Stimulated activated CD8-positive, alpha-beta memory T cell treated with anti-CD3 and anti-CD28 coated beads, Interleukin-2, amount 100 ng/mL, for 48 hours (primary cell): ENCODE measurements at regions not wholly inside any gene's neighbourhood (a gene's known extent, or its start where the extent isn't known, plus 50 kb on each side); places are given as distances from the start of the nearest gene placed in this dataset.

Experiments
- DNase-seq, 2 donors: peaks; one replicate each; pipeline ENCODE4 v3.0.0-alpha.2; 2020; ENCODE audit warnings: low read depth in 2 of 2

DNA sequence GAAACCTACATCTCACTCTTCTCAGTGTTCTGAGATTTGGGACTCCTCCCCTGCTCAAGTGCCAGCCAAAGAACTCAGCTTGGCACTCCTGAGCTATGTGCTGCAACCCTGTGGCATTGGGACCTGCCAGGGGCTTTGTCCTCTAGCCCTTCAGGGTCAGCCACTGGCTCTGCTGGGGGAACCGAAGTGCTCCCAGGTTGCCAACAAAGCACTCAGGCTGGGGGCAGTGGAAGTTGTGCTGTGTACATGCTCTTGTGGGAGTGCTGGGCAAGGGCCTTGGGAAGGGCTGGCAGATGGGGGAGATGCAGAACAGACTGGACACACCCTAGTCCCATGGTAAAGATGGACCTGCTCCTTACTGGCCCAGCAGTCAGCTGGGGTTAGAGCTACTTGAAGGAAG, 498.6 kb downstream of the CAAP1 start:
- no peak for DNase-seq

DNA sequence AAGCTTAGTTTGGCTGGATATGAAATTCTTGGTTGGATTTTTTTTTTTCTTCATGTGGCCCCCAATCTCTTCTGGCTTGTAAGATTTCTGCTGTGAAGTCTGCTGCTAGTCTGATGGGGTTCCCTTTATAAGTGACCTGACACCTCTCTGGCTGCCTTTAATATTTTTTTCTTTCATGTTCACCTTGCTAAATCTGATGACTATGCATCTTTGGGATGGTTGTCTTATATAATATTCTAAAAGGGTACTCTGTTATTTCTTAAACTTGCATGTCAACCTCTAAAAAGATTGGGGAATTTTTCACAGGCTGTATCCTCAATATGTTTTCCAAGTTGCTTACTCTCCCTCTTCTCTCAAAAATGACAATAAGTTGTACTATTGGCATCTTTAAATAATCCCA, 500.0 kb downstream of the CAAP1 start:
- no peak for DNase-seq

DNA sequence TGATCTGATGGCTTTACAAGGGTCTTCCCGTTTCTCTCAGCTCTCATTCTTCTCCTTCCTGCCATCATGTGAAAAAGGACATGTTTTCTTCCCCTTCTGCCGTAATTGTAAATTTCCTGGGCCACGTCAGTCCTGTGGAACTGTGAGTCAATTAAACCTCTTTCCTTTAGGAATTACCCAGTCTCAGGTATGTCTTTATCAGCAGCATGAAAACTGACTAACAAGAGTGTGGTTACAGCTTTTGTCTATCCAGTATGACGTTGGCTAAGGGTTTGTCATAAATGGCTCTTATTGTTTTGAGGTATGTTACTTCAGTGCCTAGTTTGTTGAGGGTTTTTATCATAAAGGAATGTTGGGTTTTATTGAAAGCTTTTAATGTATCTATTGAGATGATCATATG, 501.6 kb downstream of the CAAP1 start:
- no peak for DNase-seq

- no peak for DNase-seq
These were observed 517.2 kb downstream of the CAAP1 start for GRCh38 chr9:26375448-26375847.

DNA sequence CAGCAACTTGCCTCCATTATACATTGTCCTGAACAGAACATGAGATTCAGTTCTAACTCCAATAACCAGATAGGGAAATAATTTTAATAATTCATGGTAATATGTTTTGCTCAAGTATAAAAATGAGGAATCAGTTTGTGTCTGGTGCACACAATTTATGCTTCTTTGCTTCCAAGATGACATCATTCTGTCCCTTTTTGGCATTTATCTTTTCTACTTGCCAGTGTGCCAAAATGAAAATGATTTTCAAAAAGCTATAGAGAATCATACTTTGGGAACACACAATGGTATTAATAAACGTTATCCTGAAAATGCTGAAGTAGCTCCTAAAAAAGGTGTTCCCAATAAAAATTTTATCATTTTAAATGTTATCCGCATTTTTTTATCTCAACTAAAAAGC, 519.0 kb downstream of the CAAP1 start:
- no peak for DNase-seq

DNA sequence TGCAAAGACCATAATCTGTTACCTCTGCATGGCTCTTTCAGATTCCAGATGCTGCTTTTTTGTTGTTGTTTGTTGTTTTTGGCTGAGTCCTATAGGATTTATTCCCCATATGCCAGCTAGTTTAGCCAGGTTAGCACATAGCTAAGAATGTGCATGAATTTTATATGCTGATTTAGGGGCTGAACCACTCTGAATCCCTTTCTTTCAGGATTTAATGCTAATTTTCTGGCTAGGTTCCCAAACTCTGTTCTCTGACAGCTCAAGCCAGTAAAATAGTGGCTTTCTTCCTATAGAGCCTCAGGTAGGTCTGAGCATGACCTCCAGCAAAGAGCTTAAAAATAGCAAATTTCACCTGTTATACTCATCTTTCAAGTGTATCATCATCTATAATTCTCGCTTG, 521.4 kb downstream of the CAAP1 start:
- DNase-seq: no peak

GRCh38 chr9:26369093-26369492, 523.5 kb downstream of the CAAP1 start:
- no peak for DNase-seq

DNA sequence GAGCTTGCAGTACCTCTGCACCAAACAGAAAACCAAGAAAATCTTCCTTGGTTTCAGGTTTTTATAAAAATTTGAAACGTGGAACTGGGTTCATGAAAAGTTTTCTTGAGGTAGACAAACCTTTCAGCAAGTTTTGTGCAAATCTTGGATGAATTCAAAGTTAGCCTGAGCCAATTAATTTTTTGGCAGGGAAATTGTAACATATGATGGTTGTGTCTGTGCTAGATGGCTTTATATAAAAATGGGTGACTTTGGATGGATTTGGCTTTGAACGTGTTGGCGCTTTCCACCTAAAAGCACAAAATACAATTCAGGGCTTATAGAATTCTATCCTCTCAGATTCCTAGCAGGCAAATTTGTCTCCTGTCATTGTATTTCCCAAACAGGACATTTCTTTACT, 524.4 kb downstream of the CAAP1 start:
- DNase-seq: no peak

- DNase-seq: no peak
These were observed 531.6 kb downstream of the CAAP1 start for GRCh38 chr9:26361010-26361409.

- no peak for DNase-seq
These were observed 533.8 kb downstream of the CAAP1 start for GRCh38 chr9:26358836-26359235.

DNA sequence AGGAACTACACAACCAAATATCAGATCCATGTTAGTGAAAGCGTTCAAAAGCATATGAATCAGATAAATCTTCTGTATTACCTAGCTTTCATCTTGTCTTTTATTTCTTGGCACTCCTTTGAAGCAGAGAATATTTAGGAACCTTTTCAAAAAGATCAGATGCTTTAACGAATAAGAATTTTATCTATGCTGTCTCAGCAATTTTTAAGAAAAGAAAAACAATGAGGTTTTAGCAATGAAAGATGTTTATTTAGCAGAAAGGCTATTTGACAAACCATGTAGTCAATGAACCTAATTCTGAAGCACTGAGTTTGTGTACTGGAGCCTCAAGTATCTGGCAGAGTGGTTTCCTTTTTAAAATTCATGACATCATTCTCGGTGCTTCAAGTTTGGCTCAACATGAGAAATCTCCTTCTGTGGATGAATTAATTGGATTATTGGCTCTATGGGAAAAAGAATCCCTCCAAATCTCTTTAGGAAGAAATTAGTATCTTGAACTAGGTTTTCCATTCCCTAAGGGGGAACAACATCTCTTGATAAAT, 534.7 kb downstream of the CAAP1 start:
- no peak for DNase-seq

DNA sequence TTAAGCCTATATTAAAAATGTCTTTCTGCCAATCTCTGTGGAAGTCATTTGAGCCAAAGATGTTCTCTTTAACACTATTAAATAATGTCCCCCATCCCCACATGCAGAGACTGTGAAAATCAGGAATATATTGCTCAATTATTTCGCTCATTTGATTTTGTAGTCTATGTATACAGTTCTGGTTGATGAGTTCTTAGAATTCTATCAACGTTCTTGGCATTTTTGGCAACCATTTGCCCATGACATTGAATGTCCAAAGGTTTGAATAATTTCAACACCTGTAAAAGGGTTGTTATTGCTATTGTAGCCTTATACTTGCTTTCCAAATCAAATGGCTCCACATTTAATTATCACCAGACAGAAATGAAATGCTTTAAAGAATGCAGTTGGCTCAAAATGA, 536.1 kb downstream of the CAAP1 start:
- no peak for DNase-seq

- no peak for DNase-seq
These were observed 545.6 kb downstream of the CAAP1 start for GRCh38 chr9:26346942-26347477.

- no peak for DNase-seq
These were observed 551.1 kb downstream of the CAAP1 start for GRCh38 chr9:26341545-26341944.

DNA sequence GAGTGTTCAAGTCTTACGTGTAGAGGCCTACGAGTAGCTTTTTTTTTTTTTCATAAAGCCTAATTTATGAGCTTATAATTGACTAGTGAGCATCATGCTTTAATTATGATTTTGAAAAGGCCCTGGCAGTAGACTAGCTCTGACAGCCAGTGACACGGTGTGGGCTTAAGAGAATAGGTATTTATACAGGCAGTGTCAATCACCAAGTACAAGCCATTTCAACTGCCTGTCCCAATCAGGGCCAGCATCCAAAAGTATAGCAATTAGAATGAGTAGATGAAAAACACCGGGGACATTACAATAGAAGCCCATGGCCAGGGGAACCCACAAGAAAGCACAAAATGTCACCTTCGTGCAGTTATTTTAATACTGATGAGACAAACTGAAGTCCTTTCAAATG, 552.8 kb downstream of the CAAP1 start:
- no peak for DNase-seq

- DNase-seq: no peak
These were observed 557.5 kb downstream of the CAAP1 start for GRCh38 chr9:26335116-26335515.

DNA sequence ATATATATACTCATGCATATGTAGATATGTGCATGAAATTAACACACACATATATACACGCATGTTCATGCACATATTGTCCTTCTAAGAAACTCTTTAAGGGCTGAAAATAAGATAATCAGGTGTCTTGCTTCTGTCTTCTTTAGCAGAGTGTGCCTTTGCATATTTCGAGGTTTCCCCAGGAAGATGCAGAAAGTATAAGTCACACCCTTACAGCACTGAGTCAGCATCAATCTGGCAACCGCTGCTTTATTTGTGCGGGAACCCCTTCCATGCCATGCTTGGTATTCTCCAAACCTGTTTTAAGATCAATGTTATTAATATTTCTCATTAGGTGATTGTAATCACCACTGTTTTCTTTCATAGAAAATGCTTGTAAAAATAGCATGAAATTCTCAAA, 557.9 kb downstream of the CAAP1 start:
- no peak for DNase-seq

DNA sequence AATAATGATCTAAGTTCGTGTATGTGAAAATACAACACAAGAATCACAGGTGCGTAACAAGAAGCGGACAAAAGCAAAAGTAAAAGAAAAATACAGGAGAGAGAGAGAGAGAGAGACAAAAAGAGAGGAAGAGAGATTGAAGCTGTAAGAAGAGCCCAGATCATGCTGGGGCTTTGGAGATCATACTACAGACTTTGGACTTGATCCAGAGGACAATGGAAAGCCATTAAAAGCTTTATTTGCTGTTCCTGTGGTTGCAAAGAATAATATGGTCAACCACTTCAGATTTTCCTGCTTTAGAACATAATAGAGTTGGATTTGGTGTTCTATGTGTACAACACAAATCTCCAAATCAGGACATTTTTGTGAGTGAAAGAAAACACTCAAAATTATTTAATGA, 561.4 kb downstream of the CAAP1 start:
- no peak for DNase-seq

DNA sequence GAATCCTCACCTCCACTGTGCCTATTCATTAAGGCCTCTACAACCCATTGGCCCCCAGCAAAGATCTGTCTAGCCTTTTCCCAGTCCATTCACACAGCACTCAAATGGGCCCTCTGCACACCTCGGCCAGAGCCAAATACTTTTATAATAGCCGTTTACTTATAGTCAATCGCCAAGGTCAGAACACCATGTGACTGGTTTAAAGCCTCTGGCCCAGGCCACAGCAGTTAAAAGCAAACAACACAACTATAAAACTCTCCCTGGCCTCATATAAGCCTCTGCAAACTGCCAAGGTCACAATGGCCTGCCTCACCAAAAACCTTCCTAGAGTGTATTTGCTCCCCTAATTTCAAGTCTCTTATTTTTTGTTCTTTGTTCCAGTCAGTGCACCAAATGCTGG, 562.6 kb downstream of the CAAP1 start:
- no peak for DNase-seq

DNA sequence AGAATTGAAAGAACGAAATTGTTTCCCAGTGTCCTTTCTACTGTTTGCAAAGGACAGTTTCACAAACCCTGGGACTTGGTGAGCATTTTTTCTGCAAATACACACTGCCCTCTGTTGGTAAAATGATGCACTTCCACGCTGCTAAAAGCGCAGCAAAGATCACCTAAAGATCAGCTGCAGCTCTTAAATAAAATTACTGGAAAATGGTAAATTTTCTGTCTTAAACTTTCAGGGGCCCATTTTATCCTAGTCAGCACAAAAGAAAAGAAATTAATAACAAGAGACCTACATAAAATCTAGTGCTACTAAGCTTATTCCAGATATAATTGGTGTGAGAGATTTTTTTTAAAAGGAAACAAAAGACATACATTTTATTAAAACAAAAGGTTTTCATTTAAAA, 566.0 kb downstream of the CAAP1 start:
- no peak for DNase-seq

GRCh38 chr9:26325444-26325829, 567.2 kb downstream of the CAAP1 start:
- no peak for DNase-seq

GRCh38 chr9:26324786-26325443, 567.7 kb downstream of the CAAP1 start:
- DNase-seq: no peak

DNA sequence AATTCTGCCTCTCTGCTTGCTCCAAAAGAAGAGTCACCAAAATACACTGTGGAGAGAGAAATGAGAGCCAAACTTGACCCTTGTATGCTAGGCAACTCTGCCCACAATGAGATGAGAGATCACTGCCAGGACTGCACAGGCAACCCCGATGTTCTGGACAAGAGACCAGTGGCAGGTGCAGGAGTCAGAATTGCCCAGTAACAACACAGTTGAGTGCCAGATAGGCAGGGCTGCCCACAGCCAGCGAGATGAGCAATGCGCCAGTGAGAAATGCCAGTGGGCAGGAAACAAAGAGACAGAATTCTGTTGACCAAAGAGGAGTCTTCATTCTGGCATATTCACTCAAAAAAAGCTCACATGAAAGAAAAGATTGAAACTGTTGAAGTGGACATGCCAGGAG, 570.7 kb downstream of the CAAP1 start:
- no peak for DNase-seq

DNA sequence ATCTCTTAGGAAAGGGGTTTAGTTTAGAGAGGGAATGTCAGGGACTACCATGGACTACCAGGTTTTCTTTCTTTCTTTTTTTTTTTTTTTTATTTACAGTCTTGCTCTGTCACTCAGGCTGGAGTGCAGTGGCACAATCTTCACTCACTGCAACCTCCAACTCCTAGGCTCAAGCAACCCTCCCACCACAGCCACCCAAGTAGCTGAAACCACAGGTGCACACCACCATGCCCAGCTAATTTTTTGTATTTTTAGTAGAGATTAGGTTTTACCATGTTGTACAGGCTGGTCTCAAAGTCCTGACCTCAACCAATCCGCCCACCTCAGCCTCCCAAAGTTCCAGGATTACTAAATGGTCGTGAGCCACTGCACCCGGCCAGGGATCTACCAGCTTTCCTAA, 572.7 kb downstream of the CAAP1 start:
- no peak for DNase-seq
